GM19239 (cell line): ENCODE measurements at regions not wholly inside any gene's neighbourhood (a gene's known extent, or its start where the extent isn't known, plus 50 kb on each side); places are given as distances from the start of the nearest gene placed in this dataset.
A peak's percentile ranks its signal among the peaks of the same experiment; 100 is the strongest.

ENCODE experiments used
- DNase-seq: peaks from one replicate; pipeline ENCODE4 v3.0.0; 2011; ENCODE audit warnings: low spot score; ENCODE audit not compliant: insufficient read length
- FAIRE-seq: peaks from 2 replicates; lab custom pipeline; 2011; peaks lifted over from hg19 to GRCh38; lab: Jason Lieb, UNC

DNA sequence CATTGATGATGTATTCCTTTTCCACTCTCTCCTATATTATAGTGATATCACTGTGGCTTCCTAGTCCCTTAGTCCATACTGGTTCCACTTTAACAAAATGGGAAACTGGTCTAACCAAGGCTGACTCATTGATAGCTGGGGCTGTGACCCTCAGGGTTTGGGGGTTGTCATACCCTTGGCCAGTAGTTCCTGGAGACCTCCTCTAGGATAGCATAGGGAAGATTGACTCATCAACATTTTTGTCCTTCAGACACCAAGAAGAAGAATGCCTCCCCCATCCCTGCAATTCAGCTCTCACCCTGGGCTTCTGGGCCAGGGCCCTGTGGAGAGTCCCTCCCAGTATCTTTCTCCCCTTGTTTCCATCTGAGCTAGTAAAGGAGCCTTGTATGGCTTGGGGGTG, 68.8 kb upstream of the PRPS1 start:
- no peak for FAIRE-seq
- DNase-seq: no peak

- FAIRE-seq (no peak), DNase-seq (no peak)
Observed at GRCh38 chrX:107560041-107560440, 68.3 kb upstream of the PRPS1 start.

- DNase-seq (no peak), FAIRE-seq (no peak)
Observed at GRCh38 chrX:107560980-107561379, 67.3 kb upstream of the PRPS1 start.

DNA sequence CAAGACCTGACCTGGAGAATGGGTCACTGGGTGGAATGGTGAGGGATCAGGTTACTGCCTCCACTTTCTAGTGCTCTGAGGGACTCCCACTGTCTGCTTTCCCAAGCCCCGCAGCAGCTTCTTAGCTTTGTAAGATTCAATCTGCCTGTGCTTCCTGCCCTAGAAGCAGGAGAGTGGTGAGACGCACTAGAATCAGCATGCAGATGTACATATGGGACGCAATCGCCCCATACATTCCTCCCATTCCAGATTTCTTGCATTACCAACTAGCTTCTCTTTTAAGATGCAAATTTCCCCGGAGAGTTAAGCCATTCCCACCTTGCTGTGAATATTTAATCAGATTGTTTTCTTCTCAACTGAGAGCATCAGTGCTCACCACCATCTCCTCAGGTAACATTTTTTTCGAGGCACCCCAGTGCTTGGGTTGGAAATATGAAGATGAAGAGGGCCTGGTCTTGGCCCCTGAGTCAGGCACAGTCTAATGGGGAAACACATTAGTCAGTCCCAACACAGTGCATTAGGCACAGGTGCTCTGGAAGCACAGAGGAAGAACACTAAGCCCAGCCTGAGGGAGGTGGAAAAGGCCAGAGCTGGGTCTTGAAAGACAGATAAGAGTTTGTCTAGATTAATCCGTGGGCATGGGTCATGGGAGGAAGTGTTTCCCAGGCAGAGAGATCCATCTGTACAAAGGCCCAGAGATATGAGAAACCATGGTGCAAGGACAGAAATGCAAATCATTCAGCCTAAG, 66.7 kb upstream of the PRPS1 start:
- FAIRE-seq (no peak), DNase-seq (no peak)

- FAIRE-seq (no peak), DNase-seq (no peak)
Observed at GRCh38 chrX:107562482-107562881, 65.8 kb upstream of the PRPS1 start.

GRCh38 chrX:107563824-107564223, 64.5 kb upstream of the PRPS1 start:
- FAIRE-seq: no peak
- no peak for DNase-seq

GRCh38 chrX:107565015-107565414, 63.3 kb upstream of the PRPS1 start:
- FAIRE-seq: no peak
- no peak for DNase-seq

DNA sequence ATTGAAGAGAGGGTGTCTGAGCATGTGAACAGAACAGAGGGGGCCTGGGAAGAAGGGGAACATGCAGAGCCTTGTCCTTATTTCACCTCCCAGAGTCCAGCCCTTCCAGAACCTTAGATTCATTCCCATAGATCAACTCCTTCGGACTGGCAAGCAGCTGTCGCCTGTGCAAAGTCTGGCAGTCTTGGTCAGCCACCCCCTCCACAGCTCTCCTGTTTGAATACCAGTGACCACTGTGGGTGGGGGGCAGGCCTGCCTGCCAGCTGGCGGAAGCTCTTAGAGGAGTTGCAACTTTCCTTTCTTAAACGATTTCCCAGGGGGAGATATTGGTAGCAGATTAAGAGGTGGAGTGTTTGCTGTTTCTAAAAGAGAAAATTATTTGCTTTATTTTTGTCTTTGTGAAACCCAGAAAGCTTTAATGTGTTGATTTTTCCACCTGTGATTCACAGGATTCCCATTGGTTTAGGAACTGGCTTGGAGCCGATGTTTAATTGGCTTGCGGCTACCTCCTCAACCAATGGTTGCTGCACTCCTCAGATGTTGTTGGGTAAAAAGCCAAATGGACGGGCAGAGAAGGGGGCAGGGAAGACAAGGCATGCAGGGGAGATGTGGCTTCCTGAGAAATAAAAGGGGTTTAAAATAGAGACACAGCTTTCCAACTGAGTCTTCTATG, 62.2 kb upstream of the PRPS1 start:
- no peak for DNase-seq
- FAIRE-seq: no peak

GRCh38 chrX:107566604-107567262, 61.6 kb upstream of the PRPS1 start:
- no peak for FAIRE-seq
- DNase-seq: no peak

GRCh38 chrX:107567370-107567769, 60.9 kb upstream of the PRPS1 start:
- FAIRE-seq: no peak
- DNase-seq: no peak

DNA sequence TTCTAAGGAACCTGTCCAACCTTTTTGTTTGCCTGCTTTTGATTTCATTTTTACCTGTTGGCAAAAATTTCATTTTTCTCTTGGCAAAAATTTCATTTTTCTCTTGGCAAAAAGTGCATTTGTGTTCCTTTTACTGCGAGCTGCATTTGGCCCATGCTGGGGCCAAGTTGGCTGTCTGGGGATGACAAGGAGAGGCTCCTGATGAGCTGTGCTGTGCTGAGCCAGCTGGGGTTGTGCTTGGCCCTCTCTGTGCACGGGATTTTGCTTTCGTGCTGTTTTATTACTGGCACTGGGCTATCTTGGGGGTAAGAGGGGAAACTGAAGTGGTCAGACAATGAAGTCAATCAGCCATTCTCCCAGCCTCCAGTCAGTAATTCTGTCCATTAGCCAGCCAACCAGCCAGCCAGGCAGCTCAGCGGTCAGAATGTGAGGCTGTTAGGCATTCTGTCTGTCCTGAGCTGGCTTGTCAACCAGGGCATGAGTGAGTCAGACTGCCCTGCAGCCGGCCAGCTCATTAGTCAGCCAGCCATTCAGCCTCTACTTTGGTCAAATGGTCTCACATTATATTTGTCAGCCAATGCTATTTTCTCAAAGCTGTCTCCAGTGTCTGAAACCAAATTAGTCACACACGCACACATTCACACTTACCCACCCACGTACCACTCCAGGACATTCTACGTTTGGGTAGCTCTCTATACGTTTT, 56.9 kb upstream of the PRPS1 start:
- FAIRE-seq: no peak
- DNase-seq: no peak

DNA sequence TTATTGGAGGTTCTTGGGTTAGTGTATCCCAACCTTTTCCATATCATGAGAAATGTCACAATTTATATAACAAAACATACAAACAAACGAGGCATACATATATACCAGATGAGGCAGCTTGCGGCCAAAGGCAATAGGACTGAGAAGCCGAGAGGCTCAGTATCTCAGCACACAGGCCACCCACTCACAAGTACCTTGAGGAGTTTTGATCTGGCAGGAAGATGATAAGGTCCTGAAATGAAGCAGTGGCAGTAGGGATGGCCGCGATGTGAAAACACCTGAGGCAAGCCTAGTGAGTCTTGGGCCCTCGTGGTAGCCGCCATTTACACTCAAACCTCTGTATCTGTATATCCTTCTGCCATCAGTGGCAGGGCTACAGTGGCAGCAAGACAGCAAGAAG, 55.3 kb upstream of the PRPS1 start:
- no peak for FAIRE-seq
- DNase-seq: no peak

DNA sequence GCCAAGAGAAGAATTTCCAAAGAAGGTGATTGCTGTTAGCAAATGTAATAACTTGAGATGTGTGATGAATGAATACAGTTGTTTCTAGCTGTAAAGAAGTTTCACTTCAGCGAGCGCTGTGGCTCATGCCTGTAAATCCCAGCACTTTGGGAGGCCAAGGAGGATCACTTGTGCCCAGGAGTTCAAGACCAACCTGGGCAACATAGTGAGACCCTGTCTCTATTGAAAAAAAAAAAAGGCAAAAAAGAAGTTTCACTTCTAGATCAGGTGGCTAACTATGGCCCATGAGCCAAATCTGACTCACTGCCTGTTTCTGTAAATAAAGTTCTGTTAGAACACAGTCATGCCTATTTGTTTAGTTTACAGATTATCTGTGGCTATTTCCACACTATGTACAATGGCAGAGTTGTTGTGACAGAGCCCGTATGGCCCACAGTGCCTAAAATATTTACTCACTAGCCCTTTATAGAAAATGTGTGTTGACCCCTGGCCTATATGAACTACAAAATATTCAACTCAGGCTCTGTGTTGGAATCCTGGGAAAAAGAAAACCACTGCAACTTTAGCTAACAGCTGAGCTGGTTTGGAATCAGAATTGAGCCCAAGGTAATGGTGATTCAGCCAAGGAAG, 54.1 kb upstream of the PRPS1 start:
- FAIRE-seq: peak; percentile 72
- no peak for DNase-seq

- DNase-seq (no peak), FAIRE-seq (no peak)
Observed at GRCh38 chrX:107574711-107575110, 53.6 kb upstream of the PRPS1 start.

DNA sequence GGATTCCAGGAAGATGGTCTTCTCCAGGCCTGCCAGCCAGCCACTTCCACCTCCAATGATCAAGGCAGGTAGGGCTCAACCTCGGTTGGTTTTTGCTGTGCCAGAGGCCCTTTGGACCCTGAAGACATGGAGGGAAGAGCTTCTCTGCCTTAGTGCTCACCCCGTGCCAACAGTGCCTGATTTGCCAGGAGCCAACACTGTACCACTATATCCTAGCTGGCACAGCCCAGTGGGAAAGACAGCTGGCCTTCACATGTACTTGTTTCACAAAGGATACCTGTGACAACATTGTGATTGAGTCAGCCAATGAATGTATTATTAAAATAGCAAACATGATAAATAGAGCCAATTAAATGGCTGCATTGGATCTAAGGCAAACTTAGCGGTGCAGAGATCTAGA, 51.9 kb upstream of the PRPS1 start:
- FAIRE-seq (peak; percentile 4), DNase-seq (no peak)

DNA sequence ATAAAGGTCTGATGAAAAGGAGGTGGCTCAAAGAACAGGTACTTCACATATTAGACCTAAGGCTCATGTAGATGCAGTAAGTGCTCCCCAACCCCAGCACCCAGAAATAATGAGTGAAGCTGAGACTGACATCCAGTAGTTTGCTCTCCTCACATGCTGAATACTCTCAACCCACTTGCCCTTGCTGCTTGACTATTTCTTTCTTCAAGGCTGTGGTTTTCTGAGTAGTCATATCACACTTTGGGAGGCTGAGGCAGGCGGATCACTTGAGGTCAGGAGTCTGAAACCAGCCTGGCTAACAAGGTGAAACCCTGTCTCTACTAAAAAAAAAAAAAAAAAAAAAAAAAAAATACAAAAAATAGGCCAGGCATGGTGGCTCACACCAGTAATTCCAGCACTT, 51.5 kb upstream of the PRPS1 start:
- no peak for FAIRE-seq

GRCh38 chrX:107577933-107578332, 50.4 kb upstream of the PRPS1 start:
- FAIRE-seq: no peak
- no peak for DNase-seq

More for the DNA sequence above, 51.5 kb upstream of the PRPS1 start:
- no peak for DNase-seq
